ENCODE measurements at regions not wholly inside any gene's neighbourhood (a gene's known extent, or its start where the extent isn't known, plus 50 kb on each side); places are given as distances from the start of the nearest gene placed in this dataset.
"Not testable (repeated sequence)": the region's sequence is repeated elsewhere in the genome, so short reads cannot be mapped to it uniquely, and the experiment has no call there.

GRCh38 chr10:120105492-120105891, 213.0 kb downstream of the SEC23IP start:
- Histone ChIP-seq H3K9ac (no peak overlapping the region), H4K20me1 (ENCODE audit: insufficient read depth) (no peaks in the 10 kb centered on the region), H3K36me3 (ENCODE audit: insufficient read depth) (no peaks in the 10 kb centered on the region), H3K4me2 (no peak overlapping the region), H3K4me3 (IDR thresholded peaks at IDR 0.05; ENCODE audit: insufficient read depth, low read depth, low read length) (no peak overlapping the region), H2AFZ (ENCODE audit: low read depth) (no peak overlapping the region), H3K27ac (no peak overlapping the region), H3K79me2 (ENCODE audit: insufficient read depth, low read depth) (no peaks in the 10 kb centered on the region), H3K4me1 (ENCODE audit: low read depth, poor library complexity, severe bottlenecking) (no peaks in the 10 kb centered on the region), H3K27me3 (ENCODE audit: insufficient read depth, low read depth) (no peaks in the 10 kb centered on the region)
- TF ChIP-seq CTCF (conservative IDR thresholded peaks at IDR 0.05; ENCODE audit: low read depth, low read length): no peak

GRCh38 chr10:120108916-120109315, 216.4 kb downstream of the SEC23IP start:
- Histone ChIP-seq H4K20me1 (ENCODE audit: insufficient read depth) (no peaks in the 10 kb centered on the region), H3K4me3 (IDR thresholded peaks at IDR 0.05; ENCODE audit: insufficient read depth, low read depth, low read length) (no peak overlapping the region), H3K79me2 (ENCODE audit: insufficient read depth, low read depth) (no peaks in the 10 kb centered on the region), H2AFZ (ENCODE audit: low read depth) (no peak overlapping the region), H3K9ac (no peak overlapping the region), H3K4me2 (no peak overlapping the region), H3K36me3 (ENCODE audit: insufficient read depth) (no peaks in the 10 kb centered on the region), H3K27me3 (ENCODE audit: insufficient read depth, low read depth) (no peaks in the 10 kb centered on the region), H3K27ac (no peak overlapping the region), H3K4me1 (ENCODE audit: low read depth, poor library complexity, severe bottlenecking) (no peaks in the 10 kb centered on the region)
- TF ChIP-seq CTCF (conservative IDR thresholded peaks at IDR 0.05; ENCODE audit: low read depth, low read length): no peak

GRCh38 chr10:120109725-120110124, 217.2 kb downstream of the SEC23IP start:
- H3K4me3 ChIP-seq (IDR thresholded peaks at IDR 0.05; ENCODE audit: insufficient read depth, low read depth, low read length); H3K4me1 ChIP-seq (ENCODE audit: low read depth, poor library complexity, severe bottlenecking); H3K4me2 ChIP-seq; H2AFZ ChIP-seq (ENCODE audit: low read depth); H3K36me3 ChIP-seq (ENCODE audit: insufficient read depth); H3K9ac ChIP-seq; H3K27me3 ChIP-seq (ENCODE audit: insufficient read depth, low read depth); H3K79me2 ChIP-seq (ENCODE audit: insufficient read depth, low read depth); H4K20me1 ChIP-seq (ENCODE audit: insufficient read depth); H3K27ac ChIP-seq: not testable (repeated sequence)

GRCh38 chr10:120110196-120110595, 217.7 kb downstream of the SEC23IP start:
- Histone ChIP-seq H3K4me2 (no peak overlapping the region), H4K20me1 (ENCODE audit: insufficient read depth) (no peaks in the 10 kb centered on the region), H3K36me3 (ENCODE audit: insufficient read depth) (no peaks in the 10 kb centered on the region), H2AFZ (ENCODE audit: low read depth) (no peak overlapping the region), H3K27me3 (ENCODE audit: insufficient read depth, low read depth) (no peaks in the 10 kb centered on the region), H3K27ac (no peak overlapping the region), H3K4me1 (ENCODE audit: low read depth, poor library complexity, severe bottlenecking) (no peaks in the 10 kb centered on the region), H3K9ac (no peak overlapping the region), H3K4me3 (IDR thresholded peaks at IDR 0.05; ENCODE audit: insufficient read depth, low read depth, low read length) (no peak overlapping the region), H3K79me2 (ENCODE audit: insufficient read depth, low read depth) (no peaks in the 10 kb centered on the region)
- TF ChIP-seq CTCF (conservative IDR thresholded peaks at IDR 0.05; ENCODE audit: low read depth, low read length): no peak

- Histone ChIP-seq H3K4me3 (IDR thresholded peaks at IDR 0.05; ENCODE audit: insufficient read depth, low read depth, low read length) (no peak overlapping the region), H3K9ac (no peak overlapping the region), H3K36me3 (ENCODE audit: insufficient read depth) (no peaks in the 10 kb centered on the region), H3K4me2 (no peak overlapping the region), H4K20me1 (ENCODE audit: insufficient read depth) (no peaks in the 10 kb centered on the region), H2AFZ (ENCODE audit: low read depth) (no peak overlapping the region), H3K27me3 (ENCODE audit: insufficient read depth, low read depth) (no peaks in the 10 kb centered on the region), H3K27ac (no peak overlapping the region), H3K79me2 (ENCODE audit: insufficient read depth, low read depth) (no peaks in the 10 kb centered on the region), H3K4me1 (ENCODE audit: low read depth, poor library complexity, severe bottlenecking) (no peaks in the 10 kb centered on the region)
- no peak for TF ChIP-seq CTCF (conservative IDR thresholded peaks at IDR 0.05; ENCODE audit: low read depth, low read length)
These were observed 219.1 kb downstream of the SEC23IP start for GRCh38 chr10:120111628-120112027.
